ENCODE measurements at regions not wholly inside any gene's neighbourhood (a gene's known extent, or its start where the extent isn't known, plus 50 kb on each side); places are given as distances from the start of the nearest gene placed in this dataset.

DNA sequence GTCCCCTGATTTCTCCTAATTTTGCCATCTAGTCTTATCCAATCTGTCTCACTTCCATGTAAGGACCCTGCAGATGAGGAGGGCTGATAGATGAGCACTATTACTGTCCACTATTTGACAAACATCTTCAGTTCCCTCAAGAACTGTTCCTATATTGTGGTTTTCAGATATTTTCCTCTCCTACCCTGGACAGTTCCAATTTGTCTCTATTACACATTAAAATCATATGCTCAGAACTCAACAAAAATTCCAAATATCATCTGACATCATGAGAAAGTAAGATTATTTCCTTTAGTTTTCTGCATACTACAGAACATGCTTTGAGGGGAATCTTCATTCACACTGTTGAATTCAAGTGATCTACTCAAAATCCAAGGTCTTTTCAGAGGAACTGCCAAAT, 265.6 kb upstream of the ARID1B start:
- H3K4me1 ChIP-seq, result no peaks in the 10 kb centered on the region
- ATAC-seq (ENCODE audit: low FRiP score in 2 of 2) (no peak), DNase-seq (no peak)
- H3K4me3 ChIP-seq, result no peak overlapping the region
- H3K27me3 ChIP-seq, result no peaks in the 10 kb centered on the region
- H3K9me3 ChIP-seq, result no peaks in the 10 kb centered on the region
- H3K36me3 ChIP-seq, result no peaks in the 10 kb centered on the region
- TF ChIP-seq EP300 (IDR thresholded peaks at IDR 0.05) (no peak), POLR2AphosphoS5 (IDR thresholded peaks at IDR 0.05) (no peak), POLR2A (IDR thresholded peaks at IDR 0.05) (no peak)
- no peak overlapping the region for H3K27ac ChIP-seq

DNA sequence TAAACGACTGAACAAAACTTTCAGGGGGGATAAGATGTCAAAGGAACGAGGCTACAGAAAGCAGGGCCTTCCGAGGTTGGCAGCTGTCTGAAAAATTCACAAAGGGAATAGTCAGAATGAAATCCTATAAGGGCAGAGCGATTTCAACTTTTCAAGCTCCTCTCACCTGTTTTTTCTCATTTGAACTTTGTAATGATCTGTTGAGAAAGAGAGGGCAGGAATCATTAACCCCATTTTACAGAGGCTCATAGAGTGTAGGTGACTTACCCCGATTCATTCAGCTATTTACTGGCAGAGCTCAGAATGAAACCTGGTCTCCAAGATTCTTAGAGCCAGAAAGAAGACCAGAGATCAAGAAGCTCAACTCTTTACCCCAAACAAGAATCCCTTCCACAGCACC, 266.1 kb upstream of the ARID1B start:
- H3K27ac ChIP-seq, result no peak overlapping the region
- no peak for TF ChIP-seq POLR2A (IDR thresholded peaks at IDR 0.05)
- no peak for TF ChIP-seq POLR2AphosphoS5 (IDR thresholded peaks at IDR 0.05)
- TF ChIP-seq CTCF (IDR thresholded peaks at IDR 0.05), result no peak
- no peak for TF ChIP-seq EP300 (IDR thresholded peaks at IDR 0.05)
- no peaks in the 10 kb centered on the region for H3K4me1 ChIP-seq
- H3K36me3 ChIP-seq, result no peaks in the 10 kb centered on the region
- WGBS, 2 donors, result 69 to 70% methylated on average over 5 of the region's 5 CpGs
- no peak for ATAC-seq (ENCODE audit: low FRiP score in 2 of 2)
- no peak overlapping the region for H3K4me3 ChIP-seq
- no peak for DNase-seq
- H3K27me3 ChIP-seq, result no peaks in the 10 kb centered on the region
- H3K9me3 ChIP-seq, result no peaks in the 10 kb centered on the region

- 84 to 90% methylated on average over 2 of the region's 2 CpGs for WGBS, 2 donors
- no peak overlapping the region for H3K27ac ChIP-seq
- H3K36me3 ChIP-seq, result no peaks in the 10 kb centered on the region
- no peaks in the 10 kb centered on the region for H3K27me3 ChIP-seq
- TF ChIP-seq CTCF (IDR thresholded peaks at IDR 0.05) (no peak), EP300 (IDR thresholded peaks at IDR 0.05) (no peak), POLR2AphosphoS5 (IDR thresholded peaks at IDR 0.05) (no peak), POLR2A (IDR thresholded peaks at IDR 0.05) (no peak)
- DNase-seq (no peak), ATAC-seq (ENCODE audit: low FRiP score in 2 of 2) (no peak)
- no peak overlapping the region for H3K4me3 ChIP-seq
- H3K4me1 ChIP-seq, result no peaks in the 10 kb centered on the region
- H3K9me3 ChIP-seq, result no peaks in the 10 kb centered on the region
These were observed 266.9 kb upstream of the ARID1B start for GRCh38 chr6:156510242-156510641.

DNA sequence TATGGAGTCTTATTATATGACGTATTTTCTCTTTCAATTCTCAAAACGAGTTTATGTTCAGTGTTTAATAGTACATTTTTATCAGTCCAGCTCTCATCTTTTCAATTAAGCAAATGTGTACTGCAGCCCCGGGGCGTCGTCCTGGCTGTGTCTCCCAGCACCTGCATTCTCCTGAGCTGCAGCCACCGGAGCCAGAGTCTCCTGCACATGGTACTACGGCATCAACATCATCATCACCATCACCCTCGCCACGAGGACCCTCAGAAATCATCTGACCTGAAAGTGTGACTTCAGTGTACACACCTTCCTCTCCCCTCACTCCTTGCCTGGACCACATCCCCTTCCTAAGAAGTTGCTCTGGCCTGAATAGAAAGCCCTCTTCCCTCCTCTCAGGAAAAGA, 267.7 kb upstream of the ARID1B start:
- no peak for ATAC-seq (ENCODE audit: low FRiP score in 2 of 2)
- TF ChIP-seq POLR2A (IDR thresholded peaks at IDR 0.05) (no peak), POLR2AphosphoS5 (IDR thresholded peaks at IDR 0.05) (no peak), EP300 (IDR thresholded peaks at IDR 0.05) (no peak), CTCF (IDR thresholded peaks at IDR 0.05) (no peak)
- Histone ChIP-seq H3K27ac (no peak overlapping the region), H3K4me1 (no peaks in the 10 kb centered on the region), H3K27me3 (no peaks in the 10 kb centered on the region), H3K4me3 (no peak overlapping the region), H3K9me3 (no peaks in the 10 kb centered on the region), H3K36me3 (no peaks in the 10 kb centered on the region)
- DNase-seq, result no peak
- WGBS, 2 donors, result 87 to 89% methylated on average over 9 of the region's 9 CpGs

DNA sequence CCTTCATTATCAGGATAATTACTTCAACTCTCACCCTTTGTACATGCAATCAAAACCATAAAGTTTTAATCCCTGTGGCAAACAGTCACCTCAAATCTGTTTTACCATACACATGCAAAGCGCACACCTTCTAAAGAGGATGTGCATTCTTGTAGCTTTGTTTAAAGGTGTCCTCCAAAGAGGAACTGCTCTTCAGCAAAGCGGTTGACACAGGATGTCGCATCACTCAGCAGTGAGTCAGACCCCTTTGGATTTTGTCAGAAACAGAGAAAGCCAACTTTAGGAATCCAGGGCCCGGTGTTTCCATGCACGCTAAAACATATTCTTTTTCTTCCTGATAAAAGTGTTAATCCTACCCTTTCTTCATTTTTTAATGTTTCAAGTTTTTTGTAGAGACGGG, 268.3 kb upstream of the ARID1B start:
- Histone ChIP-seq H3K4me3 (no peak overlapping the region), H3K9me3 (no peaks in the 10 kb centered on the region), H3K36me3 (no peaks in the 10 kb centered on the region), H3K27ac (no peak overlapping the region), H3K27me3 (no peaks in the 10 kb centered on the region), H3K4me1 (no peaks in the 10 kb centered on the region)
- 64 to 70% methylated on average over 6 of the region's 6 CpGs for whole genome bisulfite sequencing, 2 donors
- TF ChIP-seq EP300 (IDR thresholded peaks at IDR 0.05) (no peak), POLR2AphosphoS5 (IDR thresholded peaks at IDR 0.05) (no peak), CTCF (IDR thresholded peaks at IDR 0.05) (no peak), POLR2A (IDR thresholded peaks at IDR 0.05) (no peak)
- ATAC-seq (ENCODE audit: low FRiP score in 2 of 2), result no peak
- no peak for DNase-seq

Measured in upper lobe of left lung (tissue), 6 donors.